ENCODE measurements at regions not wholly inside any gene's neighbourhood (a gene's known extent, or its start where the extent isn't known, plus 50 kb on each side); places are given as distances from the start of the nearest gene placed in this dataset.

DNA sequence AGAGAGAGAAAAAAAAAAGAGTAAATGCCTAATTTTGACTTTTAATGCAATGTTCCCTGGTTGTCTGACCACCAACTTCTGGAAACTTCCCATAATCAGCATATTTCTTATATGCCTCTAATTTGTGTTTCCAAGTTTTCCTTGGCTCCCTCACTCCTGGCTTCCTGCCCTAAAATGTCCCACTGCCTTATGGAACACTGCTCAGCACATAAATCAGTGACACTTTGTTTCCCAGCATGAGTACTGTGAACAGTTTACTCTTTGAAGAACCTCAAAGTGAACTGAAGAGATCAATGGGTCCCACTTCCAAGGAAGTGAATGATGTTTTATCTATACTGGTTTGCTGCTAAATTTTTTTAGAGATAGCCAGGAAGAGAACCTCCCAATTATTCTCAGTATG lies 271.3 kb upstream of the PRMT6 start:
- TF ChIP-seq, protein P1, sequence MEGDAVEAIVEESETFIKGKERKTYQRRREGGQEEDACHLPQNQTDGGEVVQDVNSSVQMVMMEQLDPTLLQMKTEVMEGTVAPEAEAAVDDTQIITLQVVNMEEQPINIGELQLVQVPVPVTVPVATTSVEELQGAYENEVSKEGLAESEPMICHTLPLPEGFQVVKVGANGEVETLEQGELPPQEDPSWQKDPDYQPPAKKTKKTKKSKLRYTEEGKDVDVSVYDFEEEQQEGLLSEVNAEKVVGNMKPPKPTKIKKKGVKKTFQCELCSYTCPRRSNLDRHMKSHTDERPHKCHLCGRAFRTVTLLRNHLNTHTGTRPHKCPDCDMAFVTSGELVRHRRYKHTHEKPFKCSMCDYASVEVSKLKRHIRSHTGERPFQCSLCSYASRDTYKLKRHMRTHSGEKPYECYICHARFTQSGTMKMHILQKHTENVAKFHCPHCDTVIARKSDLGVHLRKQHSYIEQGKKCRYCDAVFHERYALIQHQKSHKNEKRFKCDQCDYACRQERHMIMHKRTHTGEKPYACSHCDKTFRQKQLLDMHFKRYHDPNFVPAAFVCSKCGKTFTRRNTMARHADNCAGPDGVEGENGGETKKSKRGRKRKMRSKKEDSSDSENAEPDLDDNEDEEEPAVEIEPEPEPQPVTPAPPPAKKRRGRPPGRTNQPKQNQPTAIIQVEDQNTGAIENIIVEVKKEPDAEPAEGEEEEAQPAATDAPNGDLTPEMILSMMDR (IDR thresholded peaks at IDR 0.05; ENCODE audit: extremely low read depth in 1 of 2, insufficient read depth in 1 of 2, low read depth in 1 of 2, low read length in 2 of 2), result no peak
- TF ChIP-seq POLR2AphosphoS5 (IDR thresholded peaks at IDR 0.05; ENCODE audit: insufficient read depth, low read depth, low read length), result no peak
- no peak for TF ChIP-seq JUN (IDR thresholded peaks at IDR 0.05; ENCODE audit: borderline replicate concordance, insufficient read depth, insufficient read length, low read depth)
- TF ChIP-seq, protein P2, sequence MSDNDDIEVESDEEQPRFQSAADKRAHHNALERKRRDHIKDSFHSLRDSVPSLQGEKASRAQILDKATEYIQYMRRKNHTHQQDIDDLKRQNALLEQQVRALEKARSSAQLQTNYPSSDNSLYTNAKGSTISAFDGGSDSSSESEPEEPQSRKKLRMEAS (IDR thresholded peaks at IDR 0.05; ENCODE audit: insufficient read depth, insufficient read length), result no peak
- TF ChIP-seq EZH2 (IDR thresholded peaks at IDR 0.05; ENCODE audit: borderline replicate concordance, low read depth, low read length, severe bottlenecking), result no peak
- TF ChIP-seq POLR2A (IDR thresholded peaks at IDR 0.05; ENCODE audit: low read depth, low read length), result no peak
- TF ChIP-seq MYC (IDR thresholded peaks at IDR 0.05; ENCODE audit: low read depth, low read length), result no peak
- no peak for TF ChIP-seq GATA2 (IDR thresholded peaks at IDR 0.05; ENCODE audit: insufficient read depth, insufficient read length, low read depth, low read length)

Measured in endothelial cell of umbilical vein (primary cell).